ENCODE measurements at regions not wholly inside any gene's neighbourhood (a gene's known extent, or its start where the extent isn't known, plus 50 kb on each side); places are given as distances from the start of the nearest gene placed in this dataset.

DNA sequence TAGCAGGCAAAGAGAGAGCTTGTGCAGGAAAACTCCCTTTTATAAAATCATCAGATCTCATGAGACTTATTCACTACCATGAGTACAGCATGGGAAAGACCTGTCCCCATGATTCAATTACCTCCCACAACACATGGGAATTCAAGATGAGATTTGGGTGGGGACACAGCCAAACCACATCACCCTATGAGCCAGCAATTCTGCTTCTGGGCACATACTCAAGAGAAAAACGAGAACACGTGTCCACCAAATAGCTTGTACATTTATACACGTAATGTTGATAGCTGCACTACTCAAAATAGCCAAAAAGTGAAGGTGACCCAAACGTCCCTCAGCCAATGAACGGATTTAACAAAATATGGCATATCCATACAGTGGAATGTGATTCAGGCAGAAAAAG lies 94.5 kb upstream of the DHRSX start:
- H3K4me1 ChIP-seq = no peaks in the 10 kb centered on the region
- no peak overlapping the region for H3K27ac ChIP-seq
- no peak overlapping the region for H3K4me3 ChIP-seq
- no peaks in the 10 kb centered on the region for H3K36me3 ChIP-seq
- H3K27me3 ChIP-seq = no peaks in the 10 kb centered on the region
- H3K9me3 ChIP-seq = no peaks in the 10 kb centered on the region
- no peak for TF ChIP-seq CTCF (IDR thresholded peaks at IDR 0.05)
- TF ChIP-seq POLR2A (IDR thresholded peaks at IDR 0.05) = no peak
- no peak for DNase-seq

DNA sequence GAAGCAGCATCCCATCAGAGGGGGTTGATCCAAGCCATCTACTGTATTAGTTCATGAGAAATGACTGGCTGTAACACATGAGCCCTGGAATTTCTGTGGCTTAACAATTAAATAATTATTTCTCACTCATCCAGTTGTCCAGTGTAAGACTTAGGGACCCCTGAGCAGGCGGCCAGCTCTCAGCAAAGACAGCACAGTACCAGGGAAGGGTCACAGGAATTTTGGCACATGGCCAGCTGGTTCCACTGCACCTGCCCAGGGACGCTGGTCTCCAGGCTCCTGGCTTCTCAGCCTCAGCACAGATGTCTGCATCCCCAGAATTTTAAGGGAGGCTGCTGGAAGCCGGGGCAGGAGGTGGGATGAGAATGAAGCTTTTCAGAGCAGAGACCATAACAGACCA lies 93.7 kb upstream of the DHRSX start:
- no peak for DNase-seq
- Histone ChIP-seq H3K9me3 (no peaks in the 10 kb centered on the region), H3K4me3 (no peak overlapping the region)

GRCh38 chrX:2592279-2592678 lies 91.5 kb upstream of the DHRSX start:
- Histone ChIP-seq H3K27me3 (no peaks in the 10 kb centered on the region), H3K27ac (no peak overlapping the region), H3K4me3 (no peak overlapping the region), H3K36me3 (no peaks in the 10 kb centered on the region), H3K9me3 (no peaks in the 10 kb centered on the region), H3K4me1 (no peaks in the 10 kb centered on the region)
- no peak for TF ChIP-seq CTCF (IDR thresholded peaks at IDR 0.05)
- no peak for DNase-seq

More for the DNA sequence above, 93.7 kb upstream of the DHRSX start:
- H3K27me3 ChIP-seq = no peaks in the 10 kb centered on the region
- H3K36me3 ChIP-seq = no peaks in the 10 kb centered on the region
- H3K4me1 ChIP-seq = no peaks in the 10 kb centered on the region
- TF ChIP-seq POLR2A (IDR thresholded peaks at IDR 0.05) = no peak
- TF ChIP-seq CTCF (IDR thresholded peaks at IDR 0.05) = no peak
- H3K27ac ChIP-seq = no peak overlapping the region

DNA sequence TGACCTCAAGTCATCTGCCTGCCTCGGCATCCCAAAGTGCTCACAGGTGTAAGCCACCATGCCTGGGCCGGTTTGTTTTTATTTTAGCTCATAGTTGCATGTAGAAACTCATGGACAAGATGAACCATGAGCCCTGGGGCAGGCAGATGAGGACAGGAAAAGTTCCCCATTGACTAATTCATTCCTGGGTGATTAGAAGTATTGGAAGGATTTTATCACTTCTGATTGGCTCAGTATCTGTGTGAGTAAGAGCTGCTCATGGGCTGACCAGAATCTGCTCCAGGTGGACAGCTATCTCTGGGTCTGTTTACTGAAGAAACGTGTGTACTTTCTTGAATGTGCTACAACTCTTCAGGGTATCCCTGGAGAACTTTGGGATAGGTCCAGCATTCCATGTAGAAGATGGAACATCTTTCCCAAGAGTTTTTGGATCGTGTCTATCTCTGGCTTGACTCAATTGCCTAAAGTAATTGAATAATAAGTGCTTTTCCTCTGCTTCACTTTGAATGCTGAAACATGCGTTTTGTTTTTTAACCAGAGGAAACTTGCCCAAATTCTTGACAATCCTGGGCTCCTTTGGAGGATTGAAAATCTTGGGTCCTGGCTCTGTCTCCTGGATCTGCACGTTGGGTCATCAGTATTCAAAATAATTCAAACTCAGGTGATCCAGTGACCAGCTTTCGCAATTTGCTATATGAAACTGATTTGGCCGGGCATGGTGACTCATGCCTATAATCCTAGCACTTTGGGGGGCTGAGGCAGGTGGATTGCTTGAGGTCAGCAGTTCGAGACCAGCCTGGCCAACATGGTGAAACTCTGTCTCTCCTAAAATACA lies 88.6 kb upstream of the DHRSX start:
- Histone ChIP-seq H3K4me1 (no peaks in the 10 kb centered on the region), H3K27me3 (peaks cover 0 to 2% of the 10 kb centered on the region in 2 donors)
- TF ChIP-seq CTCF (IDR thresholded peaks at IDR 0.05) = no peak
- no peak for TF ChIP-seq POLR2A (IDR thresholded peaks at IDR 0.05)

DNA sequence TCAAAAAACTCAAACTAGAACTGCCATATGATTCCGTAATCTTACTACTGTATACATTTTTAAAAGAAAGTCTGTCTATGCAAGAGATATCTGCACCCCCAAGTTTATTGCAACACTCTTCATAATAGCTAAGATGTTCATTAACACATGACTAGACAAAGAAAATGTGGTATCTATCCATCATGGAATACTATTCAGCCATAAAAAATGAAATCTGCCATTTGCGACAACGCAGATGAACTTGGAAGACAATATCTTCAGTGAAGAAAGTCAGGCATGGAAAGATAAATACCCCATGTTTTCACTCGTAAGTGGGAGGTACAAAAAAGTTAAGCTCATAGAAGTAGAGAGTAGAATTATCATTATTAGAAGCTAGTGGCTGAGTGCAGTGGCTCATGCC lies 87.3 kb upstream of the DHRSX start:
- no peak overlapping the region for H3K4me3 ChIP-seq
- DNase-seq = no peak
- no peaks in the 10 kb centered on the region for H3K9me3 ChIP-seq
- H3K36me3 ChIP-seq = no peaks in the 10 kb centered on the region
- TF ChIP-seq POLR2A (IDR thresholded peaks at IDR 0.05) (no peak), CTCF (IDR thresholded peaks at IDR 0.05) (no peak)
- peaks cover 0 to 13% of the 10 kb centered on the region in 2 donors for H3K27me3 ChIP-seq
- peaks cover 0 to 7% (median 6%) of the 10 kb centered on the region in 4 donors for H3K4me1 ChIP-seq
- H3K27ac ChIP-seq = no peak overlapping the region

More for the DNA sequence above, 88.6 kb upstream of the DHRSX start:
- H3K4me3 ChIP-seq = no peak overlapping the region
- no peak for DNase-seq
- no peaks in the 10 kb centered on the region for H3K9me3 ChIP-seq
- no peaks in the 10 kb centered on the region for H3K36me3 ChIP-seq
- no peak overlapping the region for H3K27ac ChIP-seq

All from Peyer's patch (tissue), 4 donors.